HT1080 (cell line): ENCODE measurements at regions not wholly inside any gene's neighbourhood (a gene's known extent, or its start where the extent isn't known, plus 50 kb on each side); places are given as distances from the start of the nearest gene placed in this dataset.

Experiments used
- DNase-seq: peaks from one replicate; pipeline ENCODE4 v3.0.0-alpha.2; 2015; ENCODE audit warnings: low read depth

- no peak for DNase-seq
These were observed 89.5 kb upstream of the CALM2 start for GRCh38 chr2:47265751-47266231.

GRCh38 chr2:47265158-47265557, 88.8 kb upstream of the CALM2 start:
- DNase-seq: no peak

- no peak for DNase-seq
These were observed 88.4 kb upstream of the CALM2 start for GRCh38 chr2:47264686-47265085.

- no peak for DNase-seq
These were observed 87.8 kb upstream of the CALM2 start for GRCh38 chr2:47264143-47264542.

- DNase-seq: no peak
These were observed 86.3 kb upstream of the CALM2 start for GRCh38 chr2:47262657-47263056.

GRCh38 chr2:47260971-47261370, 84.7 kb upstream of the CALM2 start:
- DNase-seq: no peak

- no peak for DNase-seq
These were observed 83.5 kb upstream of the CALM2 start for GRCh38 chr2:47259829-47260228.

- no peak for DNase-seq
These were observed 81.6 kb upstream of the CALM2 start for GRCh38 chr2:47257946-47258348.

GRCh38 chr2:47256416-47257087, 80.2 kb upstream of the CALM2 start:
- no peak for DNase-seq

GRCh38 chr2:47255794-47256193, 79.5 kb upstream of the CALM2 start:
- no peak for DNase-seq

GRCh38 chr2:47254464-47254863, 78.2 kb upstream of the CALM2 start:
- DNase-seq: no peak

- no peak for DNase-seq
These were observed 77.1 kb upstream of the CALM2 start for GRCh38 chr2:47253447-47253846.

GRCh38 chr2:47251404-47251675, 75.0 kb upstream of the CALM2 start:
- DNase-seq: no peak

GRCh38 chr2:47250586-47251403, 74.5 kb upstream of the CALM2 start:
- DNase-seq: peak; percentile 47

GRCh38 chr2:47249931-47250330, 73.6 kb upstream of the CALM2 start:
- no peak for DNase-seq

GRCh38 chr2:47249157-47249900, 73.0 kb upstream of the CALM2 start:
- no peak for DNase-seq

- DNase-seq: no peak
These were observed 67.4 kb upstream of the CALM2 start for GRCh38 chr2:47243596-47244323.

GRCh38 chr2:47241715-47242114, 65.4 kb upstream of the CALM2 start:
- no peak for DNase-seq

GRCh38 chr2:47239119-47239969, 63.0 kb upstream of the CALM2 start:
- no peak for DNase-seq

GRCh38 chr2:47238638-47239037, 62.3 kb upstream of the CALM2 start:
- DNase-seq: no peak
